Stomach (tissue), 4 donors: ENCODE measurements at regions not wholly inside any gene's neighbourhood (a gene's known extent, or its start where the extent isn't known, plus 50 kb on each side); places are given as distances from the start of the nearest gene placed in this dataset.

ENCODE experiments used
- CTCF ChIP-seq, 7 experiments: fragments of 450-650 bp in 4 of 7; fragments of 200-600 bp in 3 of 7; sonication (generic) in 3 of 7; IDR thresholded peaks; one replicate each; pipeline ENCODE4 v1.5.1; 2016 to 2019; ENCODE audit warnings: antibody characterized with exemption in 7 of 7, control low read depth in 2 of 7, mild to moderate bottlenecking in 1 of 7
- EP300 ChIP-seq: sonication (generic); formaldehyde crosslinking; IDR thresholded peaks from one replicate; pipeline ENCODE4 v1.6.1; 2017; ENCODE audit warnings: antibody characterized with exemption
- POLR2A ChIP-seq, 4 donors: fragments of 450-650 bp; IDR thresholded peaks; one replicate each; pipeline ENCODE4 v1.6.1; 2016; ENCODE audit warnings: antibody characterized with exemption in 4 of 4, control low read depth in 2 of 4, mild to moderate bottlenecking in 1 of 4, moderate library complexity in 1 of 4
- POLR2AphosphoS5 ChIP-seq, 3 donors: sonication (generic); formaldehyde crosslinking; IDR thresholded peaks; one replicate each; pipeline ENCODE4 v1.6.1; 2016; ENCODE audit warnings: antibody characterized with exemption in 3 of 3

GRCh38 chr3:80676866-80677265, 909.1 kb upstream of the ROBO1 start:
- no peak for TF ChIP-seq CTCF (IDR thresholded peaks at IDR 0.05)
- no peak for TF ChIP-seq POLR2A (IDR thresholded peaks at IDR 0.05)
- no peak for TF ChIP-seq EP300
- TF ChIP-seq POLR2AphosphoS5 (IDR thresholded peaks at IDR 0.05), result no peak
